GM21825 (cell line): ENCODE measurements at regions not wholly inside any gene's neighbourhood (a gene's known extent, or its start where the extent isn't known, plus 50 kb on each side); places are given as distances from the start of the nearest gene placed in this dataset.

ENCODE experiments used
- ATAC-seq: cut with Tn5 transposase; IDR thresholded peaks from one replicate; pipeline ENCODE4 v1.9.1; 2021; ENCODE audit warnings: mild to moderate bottlenecking, moderate library complexity; ENCODE audit not compliant: unreplicated experiment

DNA sequence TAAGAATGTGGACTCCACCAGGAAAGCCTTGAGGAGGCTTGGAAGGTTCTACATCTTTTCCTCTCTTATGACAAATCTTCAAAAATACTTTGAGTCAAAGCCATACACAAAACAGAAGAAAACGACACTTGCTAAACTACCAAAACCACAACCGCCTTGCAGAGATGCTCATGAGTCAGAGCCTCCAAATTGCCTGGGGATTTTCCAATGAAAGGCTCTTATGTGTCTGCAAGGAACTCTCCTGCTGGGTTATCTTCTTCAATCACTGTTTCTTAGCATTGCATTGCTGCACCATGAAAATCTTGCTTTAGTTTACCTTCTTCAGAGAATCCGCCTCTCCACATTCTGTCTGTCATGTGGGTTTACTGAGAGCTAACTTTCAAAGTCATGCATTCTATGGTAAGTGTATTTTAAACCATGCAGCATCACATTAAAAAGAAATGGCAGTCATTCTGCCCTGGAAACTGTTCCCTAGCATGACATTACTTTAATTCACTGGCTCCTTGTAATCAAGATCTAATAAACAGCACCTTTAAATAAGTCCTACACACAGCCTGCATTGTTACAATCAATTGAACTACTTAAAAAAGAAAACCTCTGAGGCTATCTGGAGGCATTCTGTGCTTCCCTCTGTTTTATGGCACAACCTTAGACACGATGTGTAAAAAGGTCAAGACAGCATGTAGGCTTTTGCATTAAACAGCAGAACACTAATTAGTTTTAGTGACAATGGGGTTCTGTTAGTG lies 210.0 kb upstream of the FOXD3 start:
- peak; percentile 47 for ATAC-seq

DNA sequence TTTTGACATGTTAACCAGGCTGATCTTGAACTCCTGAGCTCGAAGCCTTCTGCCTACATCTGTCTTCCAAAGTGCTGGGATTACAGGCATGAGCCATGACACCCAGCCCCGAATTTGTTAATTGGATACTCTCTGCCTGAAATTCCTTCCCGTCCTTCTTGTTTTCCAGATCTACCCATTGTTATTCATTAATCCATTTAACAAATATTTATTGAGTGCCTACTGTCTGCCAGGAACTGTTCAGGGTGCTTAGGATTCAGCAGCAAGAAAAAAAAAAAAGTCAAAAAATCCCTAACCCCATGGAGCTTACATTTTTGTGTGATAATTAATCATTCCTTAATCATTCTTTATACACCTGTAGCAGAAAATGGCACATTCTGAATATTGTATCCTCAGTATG lies 206.8 kb upstream of the FOXD3 start:
- ATAC-seq = no peak

DNA sequence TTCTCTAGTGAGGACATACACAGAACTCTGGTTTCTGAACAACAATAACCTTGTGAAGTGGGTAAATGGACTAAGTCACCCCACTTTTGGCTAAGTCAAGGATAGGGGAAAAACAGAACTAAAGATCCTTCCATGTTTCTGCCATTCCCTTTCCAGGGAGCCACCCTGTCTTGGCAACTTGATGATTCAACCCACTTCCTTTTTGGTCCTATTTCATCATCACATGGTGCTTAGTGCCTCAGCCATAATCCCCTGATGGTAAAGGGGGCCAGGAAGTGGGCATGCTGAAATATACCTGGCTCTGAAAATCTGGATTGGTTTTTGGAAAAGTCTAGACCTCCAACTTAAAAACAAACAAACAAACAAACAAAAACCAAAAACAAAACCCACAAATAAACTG lies 206.4 kb upstream of the FOXD3 start:
- no peak for ATAC-seq

DNA sequence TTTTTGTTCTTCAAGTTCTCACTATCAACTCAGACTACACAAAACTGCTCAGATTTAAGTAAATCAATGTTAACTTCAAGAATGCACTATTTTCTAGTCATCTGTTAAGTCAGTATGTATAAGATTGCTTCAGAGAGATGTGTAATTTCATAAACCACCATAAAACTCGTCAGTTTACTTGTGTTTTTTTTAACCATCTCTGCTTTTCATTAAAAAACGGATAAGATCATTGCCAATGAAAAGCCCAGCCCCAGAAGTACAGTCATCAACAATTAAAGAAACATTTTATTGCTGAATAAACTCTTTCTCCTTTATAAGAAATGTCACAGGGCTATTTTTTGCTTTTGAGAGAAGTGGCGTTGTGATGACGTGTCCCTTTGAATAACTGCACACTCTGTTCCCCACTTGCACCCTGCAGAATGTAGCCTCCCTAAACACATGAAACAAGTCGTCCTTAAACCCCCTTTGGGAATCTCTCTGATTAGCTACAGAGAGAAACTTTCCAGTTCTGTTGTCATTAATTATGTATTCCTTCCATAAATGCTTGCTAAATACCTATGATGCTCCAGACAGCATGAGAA lies 202.7 kb upstream of the FOXD3 start:
- ATAC-seq = no peak

DNA sequence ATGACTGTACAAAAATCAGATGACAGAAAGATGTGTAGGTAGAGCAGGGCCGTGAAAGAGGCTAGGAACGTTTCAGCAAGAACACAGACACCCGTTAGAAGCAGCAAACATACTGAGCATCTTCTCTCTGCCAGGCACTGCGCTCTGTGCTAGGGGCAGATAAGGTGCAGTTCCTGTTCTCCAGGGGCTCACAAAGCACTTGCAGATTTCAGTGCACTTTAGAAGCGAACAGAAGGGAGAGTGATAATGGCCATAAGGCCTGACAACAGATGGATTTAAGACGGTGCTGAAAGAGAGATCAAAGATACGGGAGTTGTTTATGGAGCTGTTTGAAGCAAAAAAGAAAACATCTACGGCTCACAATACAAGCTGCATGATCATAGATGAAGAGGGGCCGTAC lies 200.3 kb upstream of the FOXD3 start:
- no peak for ATAC-seq

DNA sequence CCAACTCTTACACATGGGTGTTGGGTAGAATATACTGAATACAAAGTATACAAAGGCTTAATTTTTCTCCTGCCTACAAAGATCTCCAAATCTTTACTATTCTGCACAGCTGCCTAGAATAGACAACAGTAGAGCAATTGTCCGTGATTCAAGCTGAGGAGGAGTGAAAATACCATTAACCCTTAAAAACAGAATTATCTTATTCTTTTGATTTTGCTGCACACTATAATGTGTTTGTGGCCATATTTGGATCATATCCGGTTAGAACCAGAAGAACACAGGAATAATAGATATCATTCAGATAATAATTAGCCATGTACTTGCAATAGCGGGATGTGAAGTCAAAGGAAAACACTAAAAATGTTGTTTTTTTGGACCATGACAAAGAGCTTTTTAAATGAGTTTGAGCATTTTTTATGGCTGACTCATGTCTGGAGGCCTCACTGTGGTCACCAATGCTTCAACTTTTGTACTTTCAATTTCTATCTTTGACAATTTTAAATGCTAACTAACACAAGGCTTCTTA lies 197.6 kb upstream of the FOXD3 start:
- ATAC-seq = peak; percentile 82

DNA sequence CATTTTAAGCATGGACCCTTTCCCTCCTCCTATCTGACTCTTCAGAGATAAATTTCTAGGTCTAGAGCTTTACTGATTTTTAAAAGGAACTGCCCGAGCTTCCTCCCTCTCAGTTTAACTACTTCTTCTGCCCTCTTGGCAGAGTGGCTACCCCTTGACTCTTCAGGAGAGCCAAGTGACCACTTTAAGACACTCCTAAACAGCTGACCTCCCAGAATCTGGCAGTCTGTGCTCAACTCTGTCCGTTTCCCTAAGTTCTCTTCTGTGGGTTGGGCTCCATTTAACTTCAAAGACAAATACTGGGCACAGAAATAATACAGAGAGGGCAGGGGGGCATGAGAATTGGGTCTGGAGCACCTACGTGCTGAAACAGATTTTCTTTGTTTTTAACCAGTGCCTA lies 196.3 kb upstream of the FOXD3 start:
- no peak for ATAC-seq

DNA sequence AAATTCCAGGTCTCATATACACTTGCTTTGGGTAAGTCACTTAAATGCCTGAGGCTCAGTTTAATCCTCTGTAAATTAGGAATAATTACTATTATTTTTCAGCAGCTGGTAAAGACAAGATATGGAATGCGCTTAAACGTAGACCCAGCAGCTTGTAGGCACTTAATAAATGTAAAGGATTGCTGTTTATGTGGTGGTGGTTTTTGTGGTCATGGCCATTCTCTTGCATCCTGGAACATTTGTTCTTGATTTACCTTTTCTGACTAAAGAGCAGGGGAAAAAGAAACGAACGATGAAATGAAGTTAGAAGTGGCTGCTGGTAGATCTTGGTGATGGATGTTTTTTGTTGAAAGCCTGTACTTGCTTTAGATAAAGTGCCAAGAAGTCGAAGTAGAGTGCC lies 195.0 kb upstream of the FOXD3 start:
- ATAC-seq = no peak

DNA sequence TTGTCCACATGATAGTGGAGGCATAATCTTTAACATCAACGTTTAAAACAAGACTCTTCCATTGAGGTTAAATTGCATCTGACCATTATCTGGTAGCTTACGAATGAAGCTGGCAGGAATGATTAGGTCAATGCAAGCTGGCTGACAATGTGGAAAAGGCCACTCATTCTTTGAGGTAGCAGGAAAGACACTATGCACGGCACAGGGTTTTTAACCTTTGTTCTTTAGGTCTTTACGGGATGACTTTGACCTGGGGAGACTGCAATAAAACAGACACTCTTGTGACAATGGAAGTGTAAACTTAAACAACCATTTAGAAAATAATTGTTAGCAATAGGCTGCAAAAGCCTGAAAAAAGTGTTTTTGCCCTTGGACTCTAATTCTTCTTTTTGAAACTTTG lies 193.8 kb upstream of the FOXD3 start:
- no peak for ATAC-seq

DNA sequence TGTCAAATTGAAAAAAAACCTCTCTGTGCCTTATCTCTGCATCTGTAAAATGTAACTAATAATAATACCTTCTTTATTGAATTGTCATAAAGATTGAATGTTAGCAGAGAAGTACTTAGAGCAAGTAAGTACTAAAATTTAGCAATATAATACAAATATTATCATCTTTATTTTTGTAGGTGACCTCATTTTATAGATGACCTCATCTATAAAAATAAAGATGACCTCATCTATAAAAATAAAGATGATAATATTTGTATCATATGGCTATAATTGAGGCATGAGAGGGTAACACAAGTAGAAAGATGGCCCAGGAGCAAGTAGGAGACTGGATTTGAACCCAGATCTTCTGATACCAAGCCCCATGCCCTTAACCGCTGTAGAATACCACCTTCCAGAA lies 193.2 kb upstream of the FOXD3 start:
- ATAC-seq = no peak

DNA sequence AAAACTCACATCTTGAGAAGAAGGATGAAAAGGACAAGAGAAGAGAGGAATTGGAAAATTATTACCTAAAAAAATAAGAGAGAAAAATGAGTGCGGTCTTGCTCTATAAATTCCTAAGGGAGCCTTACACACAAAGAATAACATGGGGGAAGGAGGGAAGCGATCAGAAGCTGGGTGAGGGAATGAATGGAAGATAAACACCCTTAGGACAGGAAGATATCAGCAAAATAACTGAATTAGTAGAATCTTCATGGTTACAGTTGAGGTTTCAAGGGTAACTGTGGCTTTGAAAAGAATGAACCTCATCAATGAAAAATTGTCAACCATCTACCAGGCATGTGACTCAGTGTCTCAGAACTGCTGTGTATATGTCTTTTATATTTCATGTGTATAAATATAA lies 192.5 kb upstream of the FOXD3 start:
- ATAC-seq = no peak

DNA sequence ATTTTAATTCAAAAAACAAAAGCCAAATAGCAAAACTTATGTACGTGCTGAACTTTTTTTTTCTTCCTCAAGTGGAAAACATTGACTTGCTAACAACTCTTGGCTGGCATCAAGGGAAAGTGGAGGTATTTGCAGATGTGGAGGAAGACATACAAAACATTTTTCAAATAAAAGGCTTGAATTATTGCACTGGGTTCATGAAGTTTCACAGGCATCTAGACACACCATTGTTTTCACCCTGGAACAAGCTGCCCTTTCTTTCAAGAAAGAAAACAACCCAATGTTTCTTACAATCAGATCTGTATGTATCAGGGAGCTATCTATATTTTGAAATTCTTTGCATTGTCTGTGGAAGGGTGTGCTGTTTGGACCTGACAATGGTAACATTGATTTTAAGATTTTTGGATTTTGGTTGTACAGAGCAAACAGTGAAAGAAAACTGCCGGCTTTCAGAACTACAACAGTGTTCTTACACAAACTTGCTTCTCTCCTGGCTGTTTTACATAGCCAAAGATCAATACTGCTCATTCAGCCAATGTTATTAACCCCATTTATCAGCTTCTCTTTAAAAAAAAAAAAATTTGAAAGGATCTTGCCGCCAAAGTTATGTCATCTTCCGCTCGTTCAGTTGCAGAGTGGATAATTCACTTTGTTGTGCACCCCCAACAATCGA lies 187.7 kb upstream of the FOXD3 start:
- no peak for ATAC-seq

DNA sequence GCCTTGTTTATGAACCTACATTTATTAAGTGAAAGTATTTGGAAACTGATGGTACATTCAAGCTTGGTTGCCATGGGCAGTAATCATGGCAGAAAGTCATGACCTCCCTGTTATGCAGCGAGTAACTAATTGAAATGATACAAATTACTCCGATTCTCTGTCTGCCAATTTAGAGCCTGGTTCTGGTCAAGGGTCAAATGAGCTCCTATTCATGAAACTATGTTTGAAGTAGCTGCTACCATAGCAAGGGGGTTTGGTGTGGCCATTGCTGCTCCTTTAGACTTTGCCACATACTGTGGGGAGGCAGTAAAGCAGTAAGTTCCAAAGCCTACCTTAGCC lies 187.2 kb upstream of the FOXD3 start:
- ATAC-seq = no peak

DNA sequence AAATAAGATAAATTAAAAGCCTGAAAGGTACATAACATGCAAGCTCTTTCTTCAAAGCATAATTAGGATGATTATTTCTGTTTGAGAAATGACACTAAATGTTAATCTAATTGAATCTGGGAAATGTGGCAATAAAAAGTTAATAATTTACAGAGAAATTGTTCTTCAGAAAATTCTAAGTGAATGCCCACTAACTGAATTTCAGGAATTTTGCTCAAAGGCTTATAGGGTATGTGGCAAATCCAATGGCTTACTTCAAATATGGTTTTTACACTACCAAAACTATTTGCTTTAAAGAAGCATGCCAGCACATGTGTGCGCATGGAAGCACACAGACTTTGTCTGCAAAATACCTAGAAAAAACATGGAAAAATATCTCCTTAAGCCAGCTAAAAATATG lies 186.6 kb upstream of the FOXD3 start:
- ATAC-seq = no peak

DNA sequence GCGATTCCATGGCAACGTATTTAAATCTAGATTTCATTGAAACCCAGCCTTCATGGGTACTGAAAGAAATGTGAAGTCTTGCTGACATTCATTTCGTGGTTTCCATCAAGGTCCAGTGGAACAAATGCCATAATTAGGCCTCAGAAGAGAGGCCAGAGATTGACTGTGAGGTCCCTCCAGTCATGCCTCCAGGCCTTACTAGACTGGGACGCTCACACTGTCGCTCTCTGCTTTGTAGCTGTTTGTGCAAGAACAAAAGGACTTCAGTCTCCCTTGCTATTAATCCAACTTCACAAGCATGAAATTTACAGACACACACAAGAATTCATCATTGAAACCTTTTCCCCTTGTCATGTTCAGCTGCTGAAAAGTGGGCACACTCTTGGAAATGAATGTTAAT lies 180.4 kb upstream of the FOXD3 start:
- ATAC-seq = no peak

DNA sequence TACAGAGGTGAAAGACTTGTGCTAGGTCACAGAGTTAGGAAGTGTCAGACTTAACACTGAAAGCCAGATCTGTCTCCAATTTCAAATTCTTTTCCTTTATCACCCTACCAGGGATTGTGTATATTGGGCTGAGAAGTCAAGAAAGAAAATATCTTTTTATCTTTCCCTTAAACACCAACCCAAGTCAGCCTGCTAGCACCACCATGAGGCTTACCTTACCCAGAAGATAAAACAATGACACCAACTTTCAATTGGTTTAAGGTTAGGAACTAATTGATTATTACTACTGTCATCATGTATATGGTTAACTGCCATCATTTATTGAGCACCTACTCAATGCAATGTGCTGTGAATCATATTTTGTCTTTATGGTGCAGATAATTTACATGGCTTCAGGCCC lies 178.9 kb upstream of the FOXD3 start:
- no peak for ATAC-seq

DNA sequence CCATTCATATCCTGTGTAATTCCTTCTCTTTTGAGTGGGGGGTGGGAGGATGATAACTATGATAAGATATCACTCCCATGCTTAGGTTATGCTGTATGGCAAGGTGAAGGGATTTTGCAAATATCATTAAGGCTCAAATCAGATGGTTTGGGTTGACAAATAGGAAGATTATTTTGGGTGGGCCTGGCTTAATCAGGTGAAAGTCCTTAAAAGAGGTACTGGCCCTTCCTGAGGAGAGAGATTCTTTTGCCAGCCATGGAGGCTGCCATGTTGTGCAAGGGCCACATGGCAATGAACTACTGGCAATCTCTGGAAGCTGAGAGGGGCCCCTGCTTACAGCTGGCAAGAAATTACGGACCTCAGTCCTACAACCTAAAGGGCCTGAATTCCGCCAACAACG lies 174.6 kb upstream of the FOXD3 start:
- no peak for ATAC-seq

DNA sequence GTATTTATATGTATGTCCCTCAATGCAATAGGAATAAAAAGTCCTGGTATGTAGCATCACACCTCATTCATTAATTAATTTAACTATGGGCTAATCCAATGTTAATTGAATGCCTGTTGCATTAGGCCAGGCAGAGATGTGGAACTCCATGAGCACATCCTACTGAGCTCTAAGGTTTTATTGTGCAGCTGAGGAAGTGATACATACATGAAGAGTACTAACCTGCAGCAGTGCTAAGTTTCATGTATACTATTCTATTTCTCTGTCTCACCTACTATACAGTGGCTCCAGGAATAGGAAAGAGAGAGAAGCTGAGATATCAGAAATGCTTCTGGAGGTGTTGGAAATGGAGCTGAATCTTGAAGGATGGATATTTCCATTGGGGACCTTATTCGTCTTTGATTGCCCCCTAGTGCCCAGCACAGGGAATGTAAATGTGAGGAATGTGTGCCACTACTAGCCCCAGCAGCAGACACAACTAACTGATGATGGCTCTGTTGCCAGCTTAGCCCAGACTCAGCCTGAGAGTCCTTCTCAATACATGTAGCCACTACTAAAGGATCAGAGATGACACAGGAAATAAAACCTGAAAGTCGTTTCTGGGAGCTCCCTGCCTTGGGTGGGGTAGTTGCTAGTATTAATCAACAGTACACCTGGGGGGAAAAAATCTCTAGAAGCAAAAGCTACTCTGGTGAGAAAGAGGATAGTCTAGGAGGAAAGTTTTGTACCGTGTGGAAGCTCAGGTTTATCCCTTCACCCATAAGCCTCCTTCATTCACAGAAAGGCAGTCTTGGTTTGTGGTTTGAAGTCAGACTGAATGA lies 173.3 kb upstream of the FOXD3 start:
- ATAC-seq = no peak

DNA sequence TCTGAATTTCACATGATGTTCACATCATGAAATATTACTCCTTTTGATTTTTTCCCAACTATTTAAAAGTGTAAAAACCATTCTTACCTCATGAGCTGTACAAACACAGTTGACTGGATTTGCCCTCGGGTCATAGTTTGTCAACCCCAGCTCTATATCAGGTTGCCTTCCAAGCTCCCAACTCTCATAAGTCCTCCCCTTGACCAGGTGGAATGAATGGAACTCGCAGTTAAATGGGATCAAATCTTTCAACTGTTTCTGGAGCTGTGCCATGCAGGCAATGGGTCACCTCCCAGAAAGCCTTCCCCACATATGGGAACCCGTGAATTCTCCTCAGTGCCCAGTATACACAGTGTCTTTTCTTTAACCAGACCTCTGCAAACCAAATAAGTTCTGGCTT lies 169.8 kb upstream of the FOXD3 start:
- ATAC-seq = no peak

DNA sequence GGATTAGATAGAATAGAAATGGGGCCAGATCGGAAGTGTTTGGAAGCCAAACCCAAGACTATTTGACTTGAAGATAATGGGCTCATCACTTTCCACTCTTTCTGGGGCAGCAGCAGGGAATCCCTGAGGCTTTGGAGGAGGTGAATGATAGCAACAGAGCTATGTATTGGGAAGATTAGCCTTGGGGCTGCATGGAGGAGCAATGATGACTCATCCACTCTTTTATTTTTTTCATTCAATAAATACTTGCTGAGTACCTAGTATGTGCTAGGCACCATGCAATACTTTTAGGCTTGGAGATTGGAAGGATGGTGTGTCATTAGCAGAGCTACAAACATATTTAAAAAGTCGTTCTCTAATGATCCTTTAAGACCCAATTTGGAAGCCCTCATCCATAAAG lies 166.9 kb upstream of the FOXD3 start:
- no peak for ATAC-seq

DNA sequence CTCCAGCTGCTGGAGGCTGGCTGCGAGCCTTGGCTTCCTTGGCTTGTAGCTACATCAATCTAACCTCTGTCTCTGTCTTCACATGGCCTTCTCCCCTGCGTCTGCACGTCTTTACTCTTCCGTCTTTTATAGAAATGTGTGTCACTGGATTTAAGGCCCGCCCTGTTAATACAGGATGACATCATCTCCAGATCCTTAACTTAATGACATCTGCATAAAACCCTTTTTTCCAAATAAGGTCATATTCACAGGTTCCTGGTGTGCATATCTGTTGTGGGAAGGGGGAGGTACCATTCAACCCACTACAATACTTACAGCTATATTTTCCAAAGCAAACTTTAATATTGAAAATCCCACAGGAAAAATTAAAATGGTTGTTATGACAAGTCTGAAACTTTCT lies 165.3 kb upstream of the FOXD3 start:
- no peak for ATAC-seq

DNA sequence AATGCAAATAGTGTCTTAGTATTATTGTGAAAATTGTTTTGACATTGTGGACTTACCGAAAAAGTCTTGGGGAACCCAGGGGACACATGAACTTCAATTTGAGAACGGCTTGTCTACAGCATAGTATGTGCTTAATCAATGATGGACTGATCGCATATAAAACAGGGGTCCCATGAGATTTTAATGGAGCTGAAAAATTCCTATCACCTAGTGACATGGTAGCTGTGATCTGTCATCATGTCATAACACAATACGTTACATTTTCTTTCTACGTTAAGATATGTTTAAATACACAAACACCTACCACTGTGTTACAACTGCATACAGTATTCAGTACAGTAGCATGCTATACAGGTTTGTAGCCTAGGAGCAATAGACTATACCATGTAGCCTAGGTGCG lies 153.3 kb upstream of the FOXD3 start:
- no peak for ATAC-seq
